PC-3 (cell line): ENCODE measurements at regions not wholly inside any gene's neighbourhood (a gene's known extent, or its start where the extent isn't known, plus 50 kb on each side); places are given as distances from the start of the nearest gene placed in this dataset.

ENCODE experiments used
- EZH2phosphoT487 ChIP-seq: fragments of 300-600 bp; sonication (generic); IDR thresholded peaks from 2 replicates; pipeline ENCODE4 v1.6.1; 2018; ENCODE audit warnings: mild to moderate bottlenecking, antibody characterized with exemption, low read length, borderline replicate concordance
- TF ChIP-seq, protein P1 (sequence below): fragments of 300-600 bp; sonication (generic); conservative IDR thresholded peaks from 2 replicates; pipeline ENCODE4 v1.5.1; 2017; ENCODE audit warnings: antibody characterized with exemption, low read depth, mild to moderate bottlenecking, low read length

DNA sequence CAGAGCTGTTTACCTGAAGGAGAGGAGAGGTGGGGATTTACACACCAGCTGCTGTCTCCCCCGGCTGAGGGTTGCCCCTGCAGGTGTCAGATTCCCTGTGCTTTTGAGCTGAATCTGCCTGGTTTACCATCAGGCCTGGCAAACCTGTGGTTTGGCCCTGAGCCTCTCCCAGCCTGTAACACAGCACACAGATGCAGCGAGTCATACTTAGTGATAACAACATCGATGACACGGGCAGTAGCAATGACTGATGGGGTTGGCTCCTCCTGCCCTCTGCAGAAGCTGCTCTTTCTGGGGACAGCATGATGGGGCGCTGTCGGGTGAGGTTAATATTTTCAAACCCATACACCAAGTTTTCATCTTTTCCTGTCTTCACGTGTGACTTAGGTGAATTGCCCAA is 380.0 kb upstream of the B3GAT1 start:
- TF ChIP-seq, protein P1, sequence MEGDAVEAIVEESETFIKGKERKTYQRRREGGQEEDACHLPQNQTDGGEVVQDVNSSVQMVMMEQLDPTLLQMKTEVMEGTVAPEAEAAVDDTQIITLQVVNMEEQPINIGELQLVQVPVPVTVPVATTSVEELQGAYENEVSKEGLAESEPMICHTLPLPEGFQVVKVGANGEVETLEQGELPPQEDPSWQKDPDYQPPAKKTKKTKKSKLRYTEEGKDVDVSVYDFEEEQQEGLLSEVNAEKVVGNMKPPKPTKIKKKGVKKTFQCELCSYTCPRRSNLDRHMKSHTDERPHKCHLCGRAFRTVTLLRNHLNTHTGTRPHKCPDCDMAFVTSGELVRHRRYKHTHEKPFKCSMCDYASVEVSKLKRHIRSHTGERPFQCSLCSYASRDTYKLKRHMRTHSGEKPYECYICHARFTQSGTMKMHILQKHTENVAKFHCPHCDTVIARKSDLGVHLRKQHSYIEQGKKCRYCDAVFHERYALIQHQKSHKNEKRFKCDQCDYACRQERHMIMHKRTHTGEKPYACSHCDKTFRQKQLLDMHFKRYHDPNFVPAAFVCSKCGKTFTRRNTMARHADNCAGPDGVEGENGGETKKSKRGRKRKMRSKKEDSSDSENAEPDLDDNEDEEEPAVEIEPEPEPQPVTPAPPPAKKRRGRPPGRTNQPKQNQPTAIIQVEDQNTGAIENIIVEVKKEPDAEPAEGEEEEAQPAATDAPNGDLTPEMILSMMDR: no peak
- no peak for TF ChIP-seq EZH2phosphoT487
